ENCODE measurements at regions not wholly inside any gene's neighbourhood (a gene's known extent, or its start where the extent isn't known, plus 50 kb on each side); places are given as distances from the start of the nearest gene placed in this dataset.
"Not testable (repeated sequence)": the region's sequence is repeated elsewhere in the genome, so short reads cannot be mapped to it uniquely, and the experiment has no call there.

GRCh38 chr12:89267404-89267803 is 84.9 kb downstream of the DUSP6 start:
- Histone ChIP-seq H3K9me3 (no peaks in the 10 kb centered on the region), H3K36me3 (no peaks in the 10 kb centered on the region), H3K27ac (no peak overlapping the region), H3K4me3 (no peak overlapping the region), H3K4me1 (peaks cover 0 to 2% of the 10 kb centered on the region in 2 donors), H3K27me3 (no peaks in the 10 kb centered on the region)
- TF ChIP-seq POLR2A (IDR thresholded peaks at IDR 0.05) = no peak
- TF ChIP-seq CTCF (IDR thresholded peaks at IDR 0.05 in 4 of 5, conservative IDR thresholded peaks at IDR 0.05 in 1 of 5) = no peak
- DNase-seq (no peak), ATAC-seq (no peak)
- in situ Hi-C loops (cut with MboI; ENCODE audit: low sequenced_read_pairs in 4 of 4) = no loop called here
- intact Hi-C loops (cut with DNase I; ENCODE audit: low total_unique reads) = no loop called here

- ATAC-seq; DNase-seq; H3K27ac ChIP-seq; H3K36me3 ChIP-seq; H3K9me3 ChIP-seq; in situ Hi-C loops (cut with MboI; ENCODE audit: low sequenced_read_pairs in 4 of 4); intact Hi-C loops (cut with DNase I; ENCODE audit: low total_unique reads); H3K4me3 ChIP-seq; H3K27me3 ChIP-seq; H3K4me1 ChIP-seq: not testable (repeated sequence)
These were observed 85.6 kb downstream of the DUSP6 start for GRCh38 chr12:89266574-89267188.

- Histone ChIP-seq H3K27ac (no peak overlapping the region), H3K36me3 (no peaks in the 10 kb centered on the region), H3K4me3 (no peak overlapping the region), H3K27me3 (no peaks in the 10 kb centered on the region), H3K4me1 (peaks cover 8 to 9% of the 10 kb centered on the region in 2 donors), H3K9me3 (no peaks in the 10 kb centered on the region)
- intact Hi-C loops (cut with DNase I; ENCODE audit: low total_unique reads) (no loop called here), in situ Hi-C loops (cut with MboI; ENCODE audit: low sequenced_read_pairs in 4 of 4) (no loop called here)
- ATAC-seq (no peak), DNase-seq (no peak)
- no peak for TF ChIP-seq POLR2A (IDR thresholded peaks at IDR 0.05)
- no peak for TF ChIP-seq CTCF (IDR thresholded peaks at IDR 0.05 in 4 of 5, conservative IDR thresholded peaks at IDR 0.05 in 1 of 5)
These were observed 87.5 kb downstream of the DUSP6 start for GRCh38 chr12:89264837-89265236.

- Histone ChIP-seq H3K4me3 (no peak overlapping the region), H3K9me3 (no peaks in the 10 kb centered on the region), H3K4me1 (peaks cover 8 to 9% of the 10 kb centered on the region in 2 donors), H3K36me3 (no peaks in the 10 kb centered on the region), H3K27ac (no peak overlapping the region), H3K27me3 (no peaks in the 10 kb centered on the region)
- intact Hi-C loops (cut with DNase I; ENCODE audit: low total_unique reads) (no loop called here), in situ Hi-C loops (cut with MboI; ENCODE audit: low sequenced_read_pairs in 4 of 4) (no loop called here)
- ATAC-seq (no peak), DNase-seq (no peak)
- no peak for TF ChIP-seq CTCF (IDR thresholded peaks at IDR 0.05 in 4 of 5, conservative IDR thresholded peaks at IDR 0.05 in 1 of 5)
- TF ChIP-seq POLR2A (IDR thresholded peaks at IDR 0.05) = no peak
These were observed 88.4 kb downstream of the DUSP6 start for GRCh38 chr12:89263900-89264299.

GRCh38 chr12:89262855-89263552 is 89.3 kb downstream of the DUSP6 start:
- no peaks in the 10 kb centered on the region for H3K27me3 ChIP-seq
- H3K36me3 ChIP-seq = no peaks in the 10 kb centered on the region
- ATAC-seq = no peak
- peaks cover 8 to 9% of the 10 kb centered on the region in 2 donors for H3K4me1 ChIP-seq
- H3K27ac ChIP-seq = peak overlapping the region in 1 of 4 donors; percentile 39
- TF ChIP-seq CTCF (IDR thresholded peaks at IDR 0.05 in 4 of 5, conservative IDR thresholded peaks at IDR 0.05 in 1 of 5) (no peak), POLR2A (IDR thresholded peaks at IDR 0.05) (no peak)
- in situ Hi-C loops (cut with MboI; ENCODE audit: low sequenced_read_pairs in 4 of 4) = no loop called here
- intact Hi-C loops (cut with DNase I; ENCODE audit: low total_unique reads) = no loop called here
- DNase-seq = no peak
- no peaks in the 10 kb centered on the region for H3K9me3 ChIP-seq
- no peak overlapping the region for H3K4me3 ChIP-seq
